ENCODE measurements at regions not wholly inside any gene's neighbourhood (a gene's known extent, or its start where the extent isn't known, plus 50 kb on each side); places are given as distances from the start of the nearest gene placed in this dataset.

GRCh38 chr2:207399301-207399700 lies 130.5 kb upstream of the CREB1 start:
- Histone ChIP-seq H3K27ac (replicated peaks) (no peak overlapping the region), H3K4me1 (peaks cover 8% of the 10 kb centered on the region), H3K9me3 (replicated peaks) (no peaks in the 10 kb centered on the region), H3K36me3 (no peaks in the 10 kb centered on the region), H3K27me3 (ENCODE audit: low read depth) (no peaks in the 10 kb centered on the region), H3K4me3 (no peak overlapping the region)
- TF ChIP-seq, protein P1, sequence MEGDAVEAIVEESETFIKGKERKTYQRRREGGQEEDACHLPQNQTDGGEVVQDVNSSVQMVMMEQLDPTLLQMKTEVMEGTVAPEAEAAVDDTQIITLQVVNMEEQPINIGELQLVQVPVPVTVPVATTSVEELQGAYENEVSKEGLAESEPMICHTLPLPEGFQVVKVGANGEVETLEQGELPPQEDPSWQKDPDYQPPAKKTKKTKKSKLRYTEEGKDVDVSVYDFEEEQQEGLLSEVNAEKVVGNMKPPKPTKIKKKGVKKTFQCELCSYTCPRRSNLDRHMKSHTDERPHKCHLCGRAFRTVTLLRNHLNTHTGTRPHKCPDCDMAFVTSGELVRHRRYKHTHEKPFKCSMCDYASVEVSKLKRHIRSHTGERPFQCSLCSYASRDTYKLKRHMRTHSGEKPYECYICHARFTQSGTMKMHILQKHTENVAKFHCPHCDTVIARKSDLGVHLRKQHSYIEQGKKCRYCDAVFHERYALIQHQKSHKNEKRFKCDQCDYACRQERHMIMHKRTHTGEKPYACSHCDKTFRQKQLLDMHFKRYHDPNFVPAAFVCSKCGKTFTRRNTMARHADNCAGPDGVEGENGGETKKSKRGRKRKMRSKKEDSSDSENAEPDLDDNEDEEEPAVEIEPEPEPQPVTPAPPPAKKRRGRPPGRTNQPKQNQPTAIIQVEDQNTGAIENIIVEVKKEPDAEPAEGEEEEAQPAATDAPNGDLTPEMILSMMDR (IDR thresholded peaks at IDR 0.05; ENCODE audit: borderline replicate concordance): no peak
- intact Hi-C loops (cut with micrococcal nuclease): no loop called here
- DNase-seq: no peak

- intact Hi-C loops (cut with micrococcal nuclease): no loop called here
- Histone ChIP-seq H3K27ac (replicated peaks) (no peak overlapping the region), H3K9me3 (replicated peaks) (no peaks in the 10 kb centered on the region), H3K4me1 (no peaks in the 10 kb centered on the region), H3K36me3 (no peaks in the 10 kb centered on the region), H3K27me3 (ENCODE audit: low read depth) (no peaks in the 10 kb centered on the region), H3K4me3 (no peak overlapping the region)
- no peak for DNase-seq
- TF ChIP-seq, protein P1 (IDR thresholded peaks at IDR 0.05; ENCODE audit: borderline replicate concordance): no peak
These were observed 128.4 kb upstream of the CREB1 start for GRCh38 chr2:207401338-207401737.

GRCh38 chr2:207403141-207403540 lies 126.6 kb upstream of the CREB1 start:
- H3K4me1 ChIP-seq: peaks cover 3% of the 10 kb centered on the region
- intact Hi-C loops (cut with micrococcal nuclease): no loop called here
- H3K4me3 ChIP-seq: no peak overlapping the region
- no peak for DNase-seq
- TF ChIP-seq, protein P1 (IDR thresholded peaks at IDR 0.05; ENCODE audit: borderline replicate concordance): no peak
- no peaks in the 10 kb centered on the region for H3K36me3 ChIP-seq
- H3K9me3 ChIP-seq (replicated peaks): no peaks in the 10 kb centered on the region
- no peaks in the 10 kb centered on the region for H3K27me3 ChIP-seq (ENCODE audit: low read depth)
- H3K27ac ChIP-seq (replicated peaks): no peak overlapping the region

GRCh38 chr2:207403950-207404349 lies 125.8 kb upstream of the CREB1 start:
- intact Hi-C loops (cut with micrococcal nuclease): no loop called here
- Histone ChIP-seq H3K4me3 (no peak overlapping the region), H3K27me3 (ENCODE audit: low read depth) (no peaks in the 10 kb centered on the region), H3K36me3 (no peaks in the 10 kb centered on the region), H3K4me1 (peaks cover 11% of the 10 kb centered on the region), H3K9me3 (replicated peaks) (no peaks in the 10 kb centered on the region), H3K27ac (replicated peaks) (no peak overlapping the region)
- TF ChIP-seq, protein P1 (IDR thresholded peaks at IDR 0.05; ENCODE audit: borderline replicate concordance): no peak
- no peak for DNase-seq

- DNase-seq: no peak
- Histone ChIP-seq H3K27ac (replicated peaks) (no peak overlapping the region), H3K4me1 (peaks cover 20% of the 10 kb centered on the region), H3K27me3 (ENCODE audit: low read depth) (no peaks in the 10 kb centered on the region), H3K36me3 (no peaks in the 10 kb centered on the region), H3K4me3 (no peak overlapping the region), H3K9me3 (replicated peaks) (no peaks in the 10 kb centered on the region)
- TF ChIP-seq, protein P1 (IDR thresholded peaks at IDR 0.05; ENCODE audit: borderline replicate concordance): no peak
- intact Hi-C loops (cut with micrococcal nuclease): no loop called here
These were observed 124.6 kb upstream of the CREB1 start for GRCh38 chr2:207405150-207405549.
